Stomach smooth muscle (tissue), 2 donors: ENCODE measurements at regions not wholly inside any gene's neighbourhood (a gene's known extent, or its start where the extent isn't known, plus 50 kb on each side); places are given as distances from the start of the nearest gene placed in this dataset.

ENCODE experiments used
- H3K27ac ChIP-seq: one replicate; pipeline ENCODE4 v1.7.0; 2013; ENCODE audit warnings: mild to moderate bottlenecking, low read length, inconsistent platforms
- H3K27me3 ChIP-seq, 2 donors: one replicate each; pipeline ENCODE4 v1.7.0; 2013; ENCODE audit warnings: low read length in 2 of 2; ENCODE audit not compliant: insufficient read depth in 2 of 2, control insufficient read depth in 1 of 2
- H3K36me3 ChIP-seq, 2 donors: one replicate each; pipeline ENCODE4 v1.7.0; 2013; ENCODE audit warnings: low read length in 2 of 2; ENCODE audit not compliant: control insufficient read depth in 2 of 2, insufficient read depth in 2 of 2
- H3K4me1 ChIP-seq: one replicate; pipeline ENCODE4 v1.7.0; 2013; ENCODE audit warnings: low read length; ENCODE audit not compliant: control insufficient read depth, insufficient read depth
- H3K4me3 ChIP-seq, 2 donors: one replicate each; pipeline ENCODE4 v1.7.0; 2013; ENCODE audit warnings: low read length in 2 of 2
- H3K9ac ChIP-seq, 2 donors: one replicate each; pipeline ENCODE4 v1.7.0; 2013; ENCODE audit warnings: low read length in 2 of 2, mild to moderate bottlenecking in 1 of 2
- H3K9me3 ChIP-seq, 2 donors: one replicate each; pipeline ENCODE4 v1.7.0; 2013; ENCODE audit warnings: low read length in 2 of 2; ENCODE audit not compliant: control insufficient read depth in 2 of 2
- donor health status: healthy.
- donor health status: Pancreatic carcinoma.

DNA sequence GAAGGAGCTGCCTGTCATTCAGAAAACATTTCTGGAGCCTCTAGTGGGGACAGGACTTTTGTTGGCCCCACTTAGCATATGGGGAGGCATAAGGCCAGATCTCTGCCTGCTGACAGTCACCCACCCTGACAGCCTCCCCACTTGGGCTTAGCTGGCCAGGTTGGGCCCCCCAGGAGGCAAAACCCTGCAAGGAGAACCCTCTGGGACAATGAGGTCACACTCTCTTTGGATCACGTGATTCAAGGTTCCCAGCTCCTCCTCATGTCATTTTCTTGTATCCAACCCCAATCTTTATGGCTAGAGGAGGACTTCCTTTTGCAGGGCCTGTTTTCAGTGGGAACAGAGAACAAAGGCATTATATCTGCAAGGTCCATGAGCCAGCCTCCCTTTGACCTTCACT lies 60.0 kb downstream of the NAV1 start:
- Histone ChIP-seq H3K9ac (no peak overlapping the region), H3K9me3 (no peaks in the 10 kb centered on the region), H3K4me1 (peaks cover 17% of the 10 kb centered on the region), H3K27ac (no peak overlapping the region), H3K27me3 (no peaks in the 10 kb centered on the region), H3K36me3 (peaks cover 0 to 4% of the 10 kb centered on the region in 2 donors), H3K4me3 (no peak overlapping the region)

DNA sequence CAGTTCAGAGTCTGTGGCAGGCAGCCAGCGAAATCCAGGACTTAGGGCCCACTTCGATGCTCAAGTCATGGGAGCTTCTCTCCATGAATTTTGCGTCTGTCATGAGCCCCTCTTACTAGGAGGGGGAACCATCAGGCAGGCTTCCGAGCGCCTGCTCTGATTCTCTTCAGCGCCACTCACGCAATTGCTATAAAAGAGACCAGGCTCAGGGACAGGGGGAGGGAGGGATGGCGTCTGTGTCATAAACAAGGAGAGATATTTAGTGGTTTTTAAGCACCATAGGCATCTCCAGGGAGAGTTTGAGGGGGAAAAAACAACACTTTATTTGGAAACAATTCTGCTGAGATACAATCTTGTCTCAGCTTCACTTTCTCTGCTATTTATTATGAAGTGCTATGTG lies 60.6 kb downstream of the NAV1 start:
- Histone ChIP-seq H3K36me3 (peaks cover 0 to 4% of the 10 kb centered on the region in 2 donors), H3K9ac (no peak overlapping the region), H3K4me1 (peaks cover 11% of the 10 kb centered on the region), H3K9me3 (no peaks in the 10 kb centered on the region), H3K27ac (no peak overlapping the region), H3K4me3 (no peak overlapping the region), H3K27me3 (no peaks in the 10 kb centered on the region)

DNA sequence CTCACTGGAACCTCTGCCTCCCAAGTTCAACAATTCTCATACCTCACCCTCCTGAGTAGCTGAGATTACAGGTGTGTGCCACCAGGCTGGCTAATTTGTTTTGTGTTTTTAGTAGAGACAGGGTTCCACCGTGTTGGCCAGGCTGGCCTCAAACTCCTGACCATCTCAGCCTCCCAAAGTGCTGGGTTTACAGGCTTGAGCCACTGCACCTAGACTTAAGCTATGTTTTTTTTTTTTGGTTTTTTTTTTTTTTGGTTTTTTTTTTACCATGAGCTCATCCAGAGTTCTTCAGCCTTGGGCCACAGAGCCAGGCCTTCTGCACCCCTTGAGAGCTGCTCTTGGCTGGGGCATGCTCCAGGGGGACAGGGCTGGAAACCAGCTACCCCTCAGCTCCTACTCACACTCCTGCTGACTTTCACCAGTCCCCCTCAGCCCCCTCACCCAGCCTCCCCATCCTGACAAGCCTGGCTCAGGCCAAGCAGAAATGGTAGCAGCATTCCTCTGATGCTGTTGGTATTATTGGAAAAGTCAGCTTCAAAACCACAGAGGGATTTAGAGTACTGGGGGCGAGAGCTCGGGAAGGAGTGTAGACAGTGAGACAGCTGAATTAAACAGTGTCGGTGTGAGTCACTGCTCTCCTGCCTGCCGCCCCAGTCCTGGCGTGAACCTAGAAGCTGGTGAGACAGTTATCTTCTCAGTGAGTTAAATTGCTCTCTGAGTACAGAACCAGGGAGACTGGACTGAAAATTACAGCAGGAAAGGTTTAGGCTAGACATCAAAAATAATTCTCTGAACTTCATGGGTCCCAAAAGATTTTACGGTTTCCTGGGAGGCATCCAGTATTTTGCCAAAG lies 63.7 kb downstream of the NAV1 start:
- Histone ChIP-seq H3K27me3 (no peaks in the 10 kb centered on the region), H3K4me3 (no peak overlapping the region), H3K36me3 (peaks cover 0 to 4% of the 10 kb centered on the region in 2 donors), H3K9ac (no peak overlapping the region), H3K9me3 (no peaks in the 10 kb centered on the region), H3K27ac (no peak overlapping the region), H3K4me1 (peaks cover 8% of the 10 kb centered on the region)

DNA sequence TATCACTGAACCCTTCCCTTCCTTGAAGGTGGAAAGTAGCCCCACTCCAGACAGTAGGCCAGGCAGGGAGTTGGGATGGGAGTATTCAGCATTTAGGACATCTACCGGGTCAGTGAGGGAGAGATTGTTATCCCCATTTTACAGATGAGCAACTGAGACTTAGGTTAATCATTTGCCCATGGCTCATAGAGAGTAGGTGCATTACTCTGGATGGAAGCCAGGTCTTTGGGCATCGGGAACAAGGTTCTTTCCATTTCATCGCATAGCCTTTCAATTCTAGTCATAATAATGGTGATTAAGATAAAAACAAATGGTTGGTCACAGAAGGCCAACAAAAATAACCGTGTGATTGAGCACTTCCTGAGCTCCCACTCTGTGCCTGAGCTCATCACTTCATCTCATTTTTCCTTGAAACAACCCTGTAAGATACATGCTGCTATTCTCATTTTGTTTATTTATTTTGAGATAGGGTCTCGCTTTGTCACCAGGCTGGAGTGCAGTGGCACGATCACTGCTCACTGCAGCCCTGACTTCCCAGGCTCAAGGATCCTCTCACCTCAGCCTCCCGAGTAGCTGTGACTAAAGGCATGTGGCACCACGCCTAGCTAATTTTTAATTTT lies 64.8 kb downstream of the NAV1 start:
- H3K36me3 ChIP-seq = no peaks in the 10 kb centered on the region
- no peak overlapping the region for H3K9ac ChIP-seq
- peaks cover 9% of the 10 kb centered on the region for H3K4me1 ChIP-seq
- no peak overlapping the region for H3K4me3 ChIP-seq
- H3K27me3 ChIP-seq = no peaks in the 10 kb centered on the region
- no peaks in the 10 kb centered on the region for H3K9me3 ChIP-seq
- no peak overlapping the region for H3K27ac ChIP-seq

DNA sequence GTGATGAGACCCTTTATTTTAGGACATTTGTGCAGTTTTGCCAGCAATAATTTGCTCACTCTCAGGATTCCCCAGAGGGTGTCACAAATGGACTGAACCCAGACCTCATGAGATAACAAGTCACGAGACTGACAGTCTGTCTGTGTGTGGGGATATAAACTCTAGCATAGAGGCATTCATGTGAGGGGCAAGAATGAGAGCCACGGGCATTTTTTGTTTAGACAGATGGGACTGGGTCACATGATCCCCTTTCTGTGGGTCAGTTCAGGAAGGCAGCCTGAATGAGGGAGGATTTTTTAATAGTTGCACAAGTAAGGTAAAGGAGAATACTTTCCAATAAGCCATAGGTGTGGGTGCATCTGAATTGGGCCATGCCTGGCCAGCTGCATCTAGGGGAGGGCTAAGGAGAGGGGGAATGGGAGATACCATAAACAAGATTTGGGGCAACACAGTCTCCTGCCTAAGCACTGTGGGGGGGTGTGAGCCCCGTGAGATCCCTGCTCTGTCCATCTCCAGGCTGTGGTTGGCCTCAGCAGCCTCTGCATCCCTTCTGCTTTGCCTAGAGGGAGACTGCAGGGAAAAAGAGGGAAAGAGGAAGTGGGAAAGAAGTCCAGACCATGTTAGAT lies 66.6 kb downstream of the NAV1 start:
- Histone ChIP-seq H3K27ac (no peak overlapping the region), H3K27me3 (no peaks in the 10 kb centered on the region), H3K4me1 (peaks cover 14% of the 10 kb centered on the region), H3K4me3 (no peak overlapping the region), H3K9ac (no peak overlapping the region), H3K36me3 (no peaks in the 10 kb centered on the region), H3K9me3 (no peaks in the 10 kb centered on the region)

DNA sequence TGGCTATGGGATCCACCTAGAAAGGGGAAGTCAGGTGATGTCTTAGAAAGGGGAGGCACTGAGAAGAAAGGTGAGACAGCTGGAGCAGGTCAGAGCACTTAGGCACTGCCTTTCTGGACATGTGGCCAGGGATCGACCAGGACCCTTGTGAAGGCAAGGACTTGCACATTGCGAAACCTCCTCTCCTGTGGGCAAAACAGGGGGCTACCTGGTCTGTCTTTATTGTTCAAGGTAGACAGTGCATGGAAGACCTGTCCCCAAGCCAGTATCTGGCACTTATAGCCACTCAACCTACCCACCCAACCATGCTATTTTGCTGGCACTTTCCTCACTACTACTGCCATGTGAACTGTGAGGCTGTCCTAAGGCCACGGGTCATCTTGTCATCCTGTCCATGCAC lies 67.2 kb downstream of the NAV1 start:
- H3K9me3 ChIP-seq = no peaks in the 10 kb centered on the region
- peaks cover 14% of the 10 kb centered on the region for H3K4me1 ChIP-seq
- no peak overlapping the region for H3K9ac ChIP-seq
- no peaks in the 10 kb centered on the region for H3K27me3 ChIP-seq
- no peak overlapping the region for H3K27ac ChIP-seq
- H3K4me3 ChIP-seq = no peak overlapping the region
- no peaks in the 10 kb centered on the region for H3K36me3 ChIP-seq

GRCh38 chr1:201606623-201607022 lies 67.7 kb downstream of the NAV1 start:
- no peak overlapping the region for H3K27ac ChIP-seq
- no peaks in the 10 kb centered on the region for H3K9me3 ChIP-seq
- H3K9ac ChIP-seq = no peak overlapping the region
- H3K36me3 ChIP-seq = no peaks in the 10 kb centered on the region
- H3K4me1 ChIP-seq = peaks cover 14% of the 10 kb centered on the region
- H3K27me3 ChIP-seq = no peaks in the 10 kb centered on the region
- H3K4me3 ChIP-seq = no peak overlapping the region

- H3K4me3 ChIP-seq = no peak overlapping the region
- peaks cover 9% of the 10 kb centered on the region for H3K4me1 ChIP-seq
- H3K27ac ChIP-seq = no peak overlapping the region
- no peaks in the 10 kb centered on the region for H3K36me3 ChIP-seq
- H3K27me3 ChIP-seq = no peaks in the 10 kb centered on the region
- no peaks in the 10 kb centered on the region for H3K9me3 ChIP-seq
- H3K9ac ChIP-seq = no peak overlapping the region
Measured at GRCh38 chr1:201608635-201609395, 69.9 kb downstream of the NAV1 start.

DNA sequence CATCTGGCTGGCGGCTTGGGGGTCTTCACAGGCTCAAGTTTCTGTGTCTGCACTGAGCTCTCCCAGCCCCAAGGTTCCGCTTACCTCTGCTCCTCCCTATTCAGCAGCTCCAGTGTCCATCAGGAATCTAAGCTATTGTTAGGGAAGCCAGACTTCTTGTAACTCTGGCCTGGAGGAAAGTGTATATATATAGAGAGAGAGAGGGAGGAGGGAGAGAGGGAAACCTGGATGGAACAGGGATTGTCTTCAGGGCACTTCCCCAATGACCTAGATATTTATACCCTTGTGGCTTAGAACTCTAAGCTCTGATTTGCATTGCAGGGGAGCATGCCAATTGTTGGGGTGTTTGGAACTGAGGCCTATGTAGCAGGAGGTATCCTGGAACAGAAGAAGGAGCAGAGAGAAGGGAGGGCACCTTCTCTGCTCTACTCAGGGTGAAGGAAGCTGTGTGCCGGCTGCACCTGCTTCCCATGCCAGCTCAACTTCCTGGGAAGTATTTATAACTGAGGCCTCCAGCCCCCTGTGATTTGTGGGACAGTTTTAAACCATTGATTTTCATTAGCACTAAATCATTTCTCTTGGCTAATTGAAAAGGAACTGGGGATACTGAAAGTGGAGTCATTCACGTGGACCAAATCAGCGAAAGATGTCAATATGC lies 70.9 kb downstream of the NAV1 start:
- Histone ChIP-seq H3K4me3 (no peak overlapping the region), H3K9ac (no peak overlapping the region), H3K27me3 (no peaks in the 10 kb centered on the region), H3K36me3 (no peaks in the 10 kb centered on the region), H3K9me3 (no peaks in the 10 kb centered on the region), H3K4me1 (peaks cover 9% of the 10 kb centered on the region), H3K27ac (no peak overlapping the region)

DNA sequence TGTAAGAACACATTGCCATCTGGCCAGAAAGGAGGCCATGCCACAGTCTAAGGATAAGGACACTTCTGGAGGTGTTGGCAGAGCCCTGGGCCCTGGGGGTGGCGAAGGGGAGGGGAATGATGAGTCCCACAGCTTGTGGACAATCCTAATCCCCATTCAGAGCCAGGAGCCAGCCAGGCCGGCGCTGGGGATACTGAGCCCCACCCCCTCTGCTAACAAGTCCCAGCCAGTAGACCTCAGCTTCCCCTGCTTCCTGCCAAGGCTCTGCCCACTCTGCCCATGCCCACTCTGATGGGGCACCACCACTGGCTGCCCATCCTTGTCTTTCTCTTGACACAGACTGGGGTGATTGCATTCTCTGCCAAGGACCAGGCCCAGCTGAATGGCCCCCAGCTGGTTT lies 71.9 kb downstream of the NAV1 start:
- Histone ChIP-seq H3K27me3 (no peaks in the 10 kb centered on the region), H3K36me3 (no peaks in the 10 kb centered on the region), H3K4me1 (peaks cover 9% of the 10 kb centered on the region), H3K9me3 (no peaks in the 10 kb centered on the region), H3K4me3 (no peak overlapping the region), H3K27ac (no peak overlapping the region), H3K9ac (no peak overlapping the region)
